GM21529 (cell line): ENCODE measurements at regions not wholly inside any gene's neighbourhood (a gene's known extent, or its start where the extent isn't known, plus 50 kb on each side); places are given as distances from the start of the nearest gene placed in this dataset.

ENCODE experiments used
- ATAC-seq: cut with Tn5 transposase; IDR thresholded peaks from one replicate; pipeline ENCODE4 v1.9.1; 2021; ENCODE audit not compliant: unreplicated experiment

DNA sequence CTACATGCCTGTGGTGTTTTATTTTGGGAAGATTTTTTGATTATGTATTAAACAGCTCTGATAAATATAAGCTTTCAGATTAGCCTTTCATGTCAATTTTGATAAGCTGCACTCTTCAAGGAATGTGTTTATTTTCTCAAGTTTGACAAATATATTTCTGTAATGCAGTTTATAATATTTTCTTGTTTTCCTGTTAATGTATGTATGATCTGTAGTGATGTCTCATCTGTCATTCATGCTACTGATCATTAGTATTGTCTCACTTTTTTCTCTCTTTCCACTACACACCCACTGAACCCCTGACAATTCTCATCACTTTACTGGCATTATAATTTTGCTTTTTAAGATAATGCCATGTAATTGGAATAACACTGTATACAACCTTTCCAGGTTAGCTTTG lies 100.9 kb downstream of the TMEM18 start:
- ATAC-seq = no peak

DNA sequence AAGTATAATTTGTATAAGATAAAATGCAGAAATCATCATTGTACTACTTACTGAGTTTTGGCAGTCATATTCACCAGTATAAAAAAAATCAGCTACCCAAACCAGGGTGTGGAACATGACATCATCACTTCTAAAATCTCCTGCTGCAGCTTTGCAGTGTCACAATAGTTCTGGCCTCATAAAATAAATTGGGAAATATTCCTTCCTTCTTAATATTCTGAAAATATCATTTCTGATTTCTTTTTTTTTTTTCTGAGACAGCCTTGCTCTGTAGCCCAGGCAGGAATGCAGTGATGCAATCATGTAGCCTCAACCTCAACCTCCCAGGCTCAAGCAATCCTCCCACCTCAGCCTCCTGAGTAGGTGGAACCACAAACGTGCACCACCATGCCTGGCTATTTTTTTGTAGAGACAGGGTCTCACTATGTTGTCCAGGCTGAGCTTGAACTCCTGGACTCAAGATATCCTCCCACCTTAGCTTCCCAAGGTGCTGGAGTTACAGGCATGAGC lies 101.4 kb downstream of the TMEM18 start:
- no peak for ATAC-seq

DNA sequence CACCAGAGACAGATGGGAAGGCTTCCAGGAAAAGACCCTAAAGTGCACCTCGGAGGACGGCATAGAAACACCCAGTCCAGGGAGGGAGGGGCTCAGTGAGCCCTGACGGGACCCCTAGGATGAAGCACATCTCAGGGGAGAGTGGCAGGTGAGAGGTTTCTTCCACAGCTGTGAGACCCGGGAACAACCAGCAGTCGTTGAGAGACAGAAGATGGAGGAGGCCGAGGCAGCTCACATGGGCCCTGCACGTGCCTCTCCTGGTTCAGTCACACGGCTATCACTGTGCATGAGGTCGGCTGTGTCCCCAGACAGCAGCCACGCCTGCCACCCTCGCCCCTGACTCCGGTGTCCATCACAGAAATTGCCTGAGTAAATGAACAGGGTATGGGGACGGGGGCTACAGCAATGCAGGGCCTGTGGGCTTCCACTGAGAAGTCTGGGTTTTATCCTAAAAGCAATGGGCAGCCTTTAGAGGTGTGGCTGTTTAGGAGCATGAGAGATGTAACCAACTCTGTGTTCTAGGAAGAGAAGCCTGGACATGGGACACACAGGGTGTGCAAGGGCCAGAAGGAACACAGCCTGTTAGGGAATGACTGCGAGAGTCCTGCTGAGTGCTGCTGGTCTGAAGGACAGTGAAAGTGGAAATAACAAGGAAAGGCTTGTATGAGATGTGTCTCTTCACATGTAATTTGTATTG lies 102.0 kb downstream of the TMEM18 start:
- ATAC-seq = no peak

DNA sequence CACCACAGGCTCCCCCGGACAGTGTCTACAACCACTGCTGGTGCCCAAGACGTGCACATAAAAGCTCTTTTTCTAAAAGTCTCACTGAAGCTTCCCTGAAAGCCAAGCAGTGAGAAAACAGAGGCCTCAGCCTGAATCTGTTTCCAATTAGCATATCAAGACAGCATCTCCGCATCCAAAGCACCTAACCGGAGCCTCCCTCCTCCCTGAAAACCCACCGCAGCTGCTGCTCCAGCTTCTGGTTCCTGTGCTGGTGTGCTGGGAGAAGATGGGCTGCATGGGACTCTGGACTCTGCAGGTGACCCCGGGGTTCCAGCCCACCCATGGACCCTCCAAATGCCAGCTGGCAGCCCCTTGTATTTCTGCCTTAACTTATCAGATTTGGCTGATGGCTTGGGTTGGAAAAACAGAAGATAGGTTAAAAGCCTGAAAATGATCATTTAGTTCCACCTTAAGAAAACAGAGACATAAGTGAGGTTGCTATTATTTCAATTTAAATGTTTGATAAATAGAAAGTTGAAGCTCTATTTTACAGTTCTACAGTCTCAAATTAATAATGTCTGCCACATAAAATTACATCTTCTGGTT lies 103.3 kb downstream of the TMEM18 start:
- no peak for ATAC-seq

DNA sequence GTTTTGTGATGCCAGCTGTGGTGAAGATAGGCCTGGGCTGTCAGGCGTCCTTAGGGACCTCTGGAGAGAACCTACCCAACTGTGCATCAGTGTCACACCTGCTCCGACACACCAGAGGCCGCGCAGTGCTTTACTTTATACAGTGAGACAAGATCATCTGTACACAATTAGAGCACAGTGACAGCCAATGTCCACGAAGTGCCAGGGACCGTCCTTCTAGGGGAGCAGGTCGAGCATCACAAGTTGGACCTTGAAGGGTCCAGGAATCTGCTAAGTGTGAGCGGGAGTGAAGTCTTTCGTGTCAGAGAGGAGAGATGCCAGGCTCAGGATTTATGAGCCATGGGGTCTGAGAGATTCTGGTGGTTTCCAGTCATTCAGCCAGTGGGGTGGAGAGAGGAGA lies 104.2 kb downstream of the TMEM18 start:
- no peak for ATAC-seq

DNA sequence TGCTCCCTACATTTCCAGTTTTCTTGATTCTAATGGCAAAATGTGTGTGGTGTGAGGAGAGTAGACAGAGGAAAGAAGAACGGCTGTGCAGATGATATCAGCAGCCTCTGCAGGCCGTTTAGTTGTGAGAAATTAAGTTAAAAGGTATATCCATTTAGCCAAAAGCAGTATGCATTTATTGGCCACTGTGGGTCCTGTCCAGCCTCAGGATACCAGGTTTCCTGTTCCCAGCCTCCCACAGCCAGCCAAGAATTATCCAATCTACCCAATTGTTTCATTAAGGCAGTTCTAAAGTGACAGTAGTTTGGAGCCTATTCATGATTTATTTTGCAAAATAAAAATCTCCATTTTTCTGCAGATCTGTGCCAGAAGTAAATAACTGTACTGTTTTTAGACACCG lies 107.5 kb downstream of the TMEM18 start:
- ATAC-seq = no peak

DNA sequence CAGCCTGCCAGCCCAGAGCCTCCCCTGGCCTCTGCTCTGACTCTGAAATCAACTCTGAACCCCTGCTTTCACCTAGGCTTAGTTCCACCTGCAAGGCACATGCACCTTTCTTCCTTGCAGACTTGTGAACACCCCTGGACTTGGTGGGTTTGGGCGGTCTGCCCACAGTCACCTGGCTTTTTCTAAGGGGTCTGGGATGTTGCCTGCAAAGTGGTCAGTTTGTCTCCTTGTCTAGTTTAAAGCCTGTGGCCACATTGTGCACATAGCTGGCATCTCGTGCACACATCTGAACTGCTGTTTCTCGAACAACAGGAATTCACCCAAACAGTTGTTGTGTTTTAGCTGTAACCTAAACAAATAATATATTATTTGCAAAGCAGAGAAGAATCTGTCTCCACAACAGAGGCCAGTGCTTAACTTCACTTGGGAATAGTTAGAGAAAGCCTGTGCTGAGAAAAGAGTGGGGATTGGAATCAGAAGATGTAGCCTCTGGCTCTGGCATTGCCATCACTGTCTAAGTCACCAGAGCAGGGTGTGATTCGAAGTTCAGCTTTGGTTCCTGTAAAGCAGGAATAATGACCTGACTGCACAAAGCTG lies 108.5 kb downstream of the TMEM18 start:
- no peak for ATAC-seq

DNA sequence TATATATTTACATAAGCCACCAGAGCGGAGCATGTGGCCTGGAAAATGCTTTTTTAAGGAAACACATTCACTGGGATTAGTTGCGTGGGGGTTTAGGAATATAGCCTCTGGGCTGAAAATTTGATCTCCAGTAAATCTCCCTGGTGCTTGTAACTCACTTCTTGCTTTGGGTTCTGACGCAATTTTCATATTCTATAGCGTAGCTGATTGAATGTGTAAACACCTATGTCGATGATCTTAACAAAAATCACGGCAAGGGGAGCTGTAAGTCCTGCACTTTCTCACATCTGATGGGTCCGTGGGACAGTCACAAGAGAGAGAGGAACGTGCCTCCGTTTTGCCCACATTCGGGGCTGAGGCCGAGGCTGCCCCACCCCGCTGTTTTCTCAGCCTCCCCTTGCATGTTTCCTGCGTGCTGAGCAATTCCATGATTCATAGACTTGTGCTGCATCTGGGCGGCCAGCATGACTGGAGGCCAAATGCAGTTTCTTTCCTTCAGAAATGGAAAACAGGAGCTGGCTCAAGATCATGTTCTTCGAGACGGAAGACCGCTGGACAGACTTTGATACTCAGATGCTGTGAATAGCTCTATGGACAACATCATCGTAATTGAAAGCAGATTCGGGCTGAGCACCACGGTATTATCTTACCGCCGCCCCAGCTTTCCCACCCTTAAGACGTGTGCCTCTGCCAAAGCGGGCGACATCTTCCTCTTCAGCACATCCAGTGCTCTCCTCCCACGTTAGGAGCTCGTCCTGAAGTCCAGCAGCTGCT lies 109.2 kb downstream of the TMEM18 start:
- no peak for ATAC-seq

DNA sequence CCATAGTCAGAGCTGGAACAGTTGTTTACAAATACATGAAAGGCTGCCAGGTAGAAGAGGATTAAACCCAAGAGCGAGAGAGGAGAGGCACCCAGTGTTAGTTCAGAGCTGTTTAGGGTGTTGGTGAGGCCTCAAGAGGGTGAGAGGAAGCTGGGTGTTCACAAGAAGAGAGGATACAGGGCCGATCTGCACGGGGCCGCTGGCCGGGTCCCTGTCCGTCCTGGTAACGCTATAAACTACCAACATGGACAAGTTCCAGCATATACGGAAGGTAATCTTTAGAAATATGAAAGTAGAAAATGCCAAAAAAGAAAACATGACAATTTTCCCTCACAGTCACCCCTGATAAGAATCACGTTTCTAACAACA lies 109.7 kb downstream of the TMEM18 start:
- no peak for ATAC-seq

DNA sequence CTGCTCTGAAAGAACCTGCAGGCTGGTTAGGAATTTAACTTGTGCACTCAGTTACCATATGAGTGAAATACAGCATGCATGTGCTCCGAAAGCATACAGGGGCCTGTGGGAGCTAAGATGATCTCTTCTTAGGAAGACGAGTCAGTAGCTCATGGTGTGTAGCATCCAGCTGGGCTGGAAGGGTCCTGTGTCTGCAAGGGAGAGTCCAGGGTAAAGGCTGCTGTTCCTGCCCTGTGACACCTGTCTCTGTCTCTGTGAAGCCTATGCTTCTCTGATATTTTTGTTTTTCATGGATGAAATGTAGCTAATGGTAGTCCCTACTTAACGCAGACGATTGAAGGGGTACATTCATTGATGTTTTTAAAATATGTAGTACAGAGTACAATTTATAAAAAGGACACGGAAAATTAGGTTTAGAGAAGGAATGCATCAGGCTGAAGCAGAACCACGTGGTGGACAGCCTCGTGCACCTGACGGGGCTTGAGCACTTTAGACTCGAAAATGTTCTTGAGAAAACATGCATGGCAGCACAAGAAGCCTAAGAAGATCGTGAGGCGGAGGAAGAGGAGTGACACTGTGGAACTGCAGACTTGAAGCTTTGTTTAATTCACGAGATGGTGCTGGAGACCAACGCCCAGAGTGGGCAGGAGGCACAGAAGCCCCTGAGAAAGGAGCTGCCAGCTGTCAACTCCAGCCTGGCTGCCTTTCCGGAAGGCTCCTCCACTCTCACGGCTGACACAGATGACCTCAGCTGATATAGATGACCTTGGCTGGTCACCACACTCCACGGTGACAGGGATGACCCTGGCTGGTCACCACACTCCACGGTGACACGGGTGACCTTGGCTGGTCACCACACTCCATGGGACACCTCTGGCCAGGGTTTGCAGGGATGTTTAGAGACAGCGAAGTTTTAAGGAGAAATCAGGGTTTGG lies 110.6 kb downstream of the TMEM18 start:
- ATAC-seq = no peak

DNA sequence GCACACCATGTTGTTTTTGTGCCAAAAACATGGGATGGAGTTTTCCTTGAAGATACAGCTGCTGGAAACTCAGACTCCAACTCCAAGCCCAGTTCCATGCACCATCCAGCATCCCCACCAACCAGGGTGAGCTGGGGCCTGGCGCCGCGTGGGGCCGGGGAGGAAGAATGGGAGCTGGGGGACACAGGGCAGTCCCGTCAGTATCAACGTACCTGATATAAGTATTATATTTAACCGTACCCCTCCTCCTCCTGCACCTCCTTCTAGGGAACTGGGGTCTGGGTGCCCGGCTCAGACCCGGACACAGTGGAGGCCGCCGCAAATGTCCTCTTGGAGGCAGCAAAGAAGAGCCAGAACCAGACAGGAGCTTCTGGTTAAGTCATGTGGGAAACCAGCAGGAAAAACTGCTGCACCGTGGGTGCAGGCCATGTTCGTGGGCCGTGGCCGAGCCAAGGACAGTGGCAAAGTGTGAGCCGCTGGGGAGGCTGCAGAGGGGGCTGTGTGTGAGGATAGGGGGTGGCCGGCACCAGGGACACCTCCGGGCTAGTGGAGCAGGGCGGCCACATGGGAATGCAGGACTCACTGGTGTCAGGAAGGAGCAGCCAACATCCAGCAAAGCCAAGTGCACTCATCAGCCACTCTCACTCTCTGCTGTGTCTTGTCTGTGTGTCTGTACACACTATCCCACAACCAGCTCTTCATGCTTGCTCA lies 112.6 kb downstream of the TMEM18 start:
- no peak for ATAC-seq

DNA sequence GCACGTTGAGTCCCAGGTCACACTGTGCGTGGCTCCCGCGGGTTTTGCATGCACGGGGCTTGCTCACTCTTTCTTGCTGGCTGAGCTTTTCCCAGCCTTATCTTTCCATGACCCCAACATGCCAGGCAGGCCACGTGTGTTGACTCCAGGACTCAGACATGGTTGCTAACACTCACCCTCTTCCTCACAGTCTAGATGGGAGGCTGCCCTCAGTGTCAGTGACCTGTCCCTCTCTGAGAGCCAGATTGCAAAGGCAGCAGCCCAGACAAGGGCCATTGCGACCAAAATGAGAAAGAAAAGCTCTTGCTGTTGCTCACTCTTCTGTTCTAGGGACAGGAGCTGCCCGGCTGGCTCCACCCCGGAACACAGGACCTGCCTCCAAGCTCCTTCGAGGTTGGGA lies 113.7 kb downstream of the TMEM18 start:
- no peak for ATAC-seq

DNA sequence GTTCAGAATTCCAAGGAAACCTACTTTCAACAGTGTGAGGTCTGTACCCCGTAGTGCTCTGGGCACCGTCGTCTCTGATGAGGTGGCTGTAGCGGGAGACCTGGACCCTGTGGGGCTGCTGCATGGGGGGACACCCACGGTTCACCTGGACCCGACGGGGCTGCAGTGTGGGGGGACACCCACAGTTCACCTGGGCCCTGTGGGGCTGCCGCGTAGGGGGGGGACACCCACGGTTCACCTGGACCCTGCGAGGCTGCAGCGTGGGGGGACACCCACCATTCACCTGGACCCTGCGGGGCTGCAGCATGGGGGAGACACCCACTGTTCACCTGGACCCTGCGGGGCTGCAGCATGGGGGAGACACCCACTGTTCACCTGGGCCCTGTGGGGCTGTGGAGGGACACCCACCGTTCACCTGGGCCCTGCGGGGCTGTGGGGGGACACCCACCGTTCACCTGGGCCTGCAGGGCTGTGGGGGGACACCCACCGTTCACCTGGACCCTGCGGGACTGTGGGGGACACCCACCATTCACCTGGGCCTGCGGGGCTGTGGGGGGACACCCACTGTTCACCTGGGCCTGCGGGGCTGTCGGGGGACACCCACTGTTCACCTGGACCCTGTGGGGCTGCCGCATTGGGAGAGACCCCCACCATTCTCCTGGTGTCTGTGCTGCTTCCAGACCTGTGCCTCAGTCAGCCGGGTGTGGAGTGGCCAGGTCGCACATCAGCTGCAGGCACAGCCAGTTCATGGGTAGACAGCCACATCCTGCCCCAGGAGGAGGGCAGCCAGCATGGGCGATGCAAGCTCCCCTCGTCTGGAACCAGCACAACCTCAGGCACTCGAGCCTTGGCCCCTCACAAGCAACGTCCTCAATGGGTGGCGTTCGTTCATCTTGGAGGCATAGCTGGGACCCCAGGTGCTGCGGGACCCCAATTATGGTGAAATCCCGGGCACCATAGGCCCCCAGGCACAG lies 114.5 kb downstream of the TMEM18 start:
- no peak for ATAC-seq

DNA sequence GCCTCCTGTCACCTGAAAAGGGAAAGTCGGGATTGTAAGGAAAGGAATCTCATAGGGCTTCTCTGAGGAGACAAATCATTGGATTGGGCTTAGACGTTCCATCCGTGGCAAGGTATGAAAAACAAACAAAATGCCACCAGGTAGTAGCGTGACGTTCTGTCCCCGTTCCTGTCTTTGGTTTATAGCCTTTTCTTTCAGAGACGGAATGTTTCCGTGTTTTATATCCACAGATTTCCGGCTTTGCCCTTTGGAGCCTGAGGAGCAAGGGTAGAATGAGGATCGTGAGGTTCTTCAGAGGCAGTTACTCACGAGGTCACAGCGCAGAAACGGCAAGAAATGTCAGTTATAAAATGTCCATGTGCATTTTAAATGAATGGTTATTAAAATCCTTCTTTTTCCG lies 118.3 kb downstream of the TMEM18 start:
- no peak for ATAC-seq

DNA sequence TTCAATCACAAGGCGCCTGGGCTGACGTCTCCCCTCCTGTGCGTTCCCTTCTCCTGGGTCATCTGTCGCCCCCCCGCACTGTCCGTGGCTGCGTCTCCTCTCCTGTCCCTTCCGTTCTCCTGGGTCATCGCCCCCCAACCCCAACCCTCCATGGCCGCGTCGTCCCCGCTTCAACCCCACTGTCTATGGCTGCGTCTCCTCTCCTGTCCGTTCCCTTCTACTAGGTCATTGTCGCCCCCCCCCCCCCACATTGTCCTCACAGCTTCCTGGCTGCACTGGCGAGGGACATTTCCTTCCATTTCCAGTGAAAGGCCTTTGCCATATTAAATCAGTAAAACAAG lies 118.9 kb downstream of the TMEM18 start:
- ATAC-seq = no peak

DNA sequence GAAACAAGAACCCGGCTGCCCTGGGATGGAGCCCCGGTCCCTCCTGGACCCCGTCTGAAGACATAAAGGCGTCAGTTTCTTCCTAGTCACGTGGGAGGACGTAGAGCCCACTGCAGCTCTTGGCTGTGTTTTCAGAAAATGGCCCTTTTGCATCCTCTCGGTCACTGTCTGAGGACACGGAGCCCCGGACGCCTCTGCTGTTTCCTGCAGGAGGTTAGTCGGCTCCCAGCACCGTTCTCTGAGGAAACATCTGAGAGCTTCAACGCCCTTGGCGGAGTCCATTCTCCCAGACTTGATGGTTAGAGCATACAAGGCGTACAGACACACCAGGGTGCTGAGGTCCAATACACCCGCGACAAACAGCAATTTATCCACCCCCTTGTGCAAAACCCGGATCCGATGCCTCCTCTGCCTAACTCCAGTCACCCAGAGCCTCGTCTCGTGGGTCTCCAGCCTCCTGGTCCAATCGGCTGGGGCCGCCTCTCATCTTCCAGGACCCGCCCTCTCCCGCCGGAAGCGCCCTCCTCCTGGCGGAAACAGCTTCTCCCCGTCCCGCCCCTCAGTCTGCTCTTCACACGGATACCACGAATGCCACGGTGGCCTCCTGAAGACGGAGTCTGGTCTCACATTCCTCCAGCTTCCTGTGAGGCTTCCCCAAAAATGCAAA lies 119.4 kb downstream of the TMEM18 start:
- no peak for ATAC-seq

DNA sequence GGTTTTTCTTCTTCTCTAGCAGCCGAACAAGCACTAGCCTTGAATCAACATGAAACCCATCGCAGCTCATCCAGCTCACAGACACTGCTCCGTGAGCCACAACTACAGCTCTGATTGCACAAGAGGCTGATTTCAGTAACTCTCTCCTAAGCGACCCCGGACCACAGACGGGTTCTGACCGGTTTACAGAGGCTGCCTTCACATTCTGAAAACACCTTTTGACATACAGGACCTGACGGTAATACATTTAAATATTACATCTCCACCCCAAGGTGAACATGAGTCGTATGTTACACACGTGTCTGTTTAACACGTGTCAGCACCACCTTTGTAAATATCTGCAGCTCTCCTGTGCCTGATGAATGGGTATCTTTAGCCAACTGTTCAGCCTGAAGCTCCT lies 120.7 kb downstream of the TMEM18 start:
- no peak for ATAC-seq

DNA sequence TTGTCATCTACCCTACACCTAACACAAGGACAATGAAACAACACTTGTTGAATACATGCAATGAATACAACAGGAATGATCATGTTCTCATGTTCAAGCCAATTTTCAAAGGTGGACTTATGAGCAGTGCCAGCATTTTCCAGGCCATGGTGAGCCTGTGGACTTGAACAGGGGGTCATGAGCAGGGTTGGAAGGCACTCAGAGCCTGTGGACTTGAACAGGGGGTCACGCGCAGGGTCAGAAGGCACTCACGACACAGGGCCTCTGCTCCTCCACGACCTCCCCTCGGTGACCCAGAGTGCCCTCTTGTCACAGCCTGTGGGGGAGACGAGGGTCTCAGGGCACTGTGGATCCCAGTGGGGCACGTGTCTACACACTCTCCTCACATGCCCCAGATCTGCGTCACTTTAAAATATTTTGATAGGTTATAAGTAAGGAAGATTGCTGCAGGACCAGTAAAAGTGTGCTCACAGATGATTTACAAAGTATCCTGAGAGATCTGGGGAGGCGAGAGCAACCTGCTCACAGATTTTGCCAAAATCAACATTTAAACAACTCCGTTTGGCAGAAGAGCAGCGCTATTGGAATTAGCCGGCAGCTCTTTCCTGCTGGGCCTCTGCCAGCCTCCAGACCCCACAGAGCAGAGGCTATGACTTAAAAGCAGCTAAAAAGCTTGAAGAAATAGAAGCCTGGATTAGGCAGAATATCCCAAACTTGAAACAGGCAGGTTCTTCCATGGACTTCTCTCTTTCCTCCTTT lies 121.9 kb downstream of the TMEM18 start:
- no peak for ATAC-seq
